Subcutaneous abdominal adipose tissue (tissue), 5 donors: ENCODE measurements at regions not wholly inside any gene's neighbourhood (a gene's known extent, or its start where the extent isn't known, plus 50 kb on each side); places are given as distances from the start of the nearest gene placed in this dataset.

Source experiments
- H3K27ac ChIP-seq: one replicate; pipeline ENCODE4 v1.7.0; 2013; ENCODE audit warnings: low read depth, mild to moderate bottlenecking, inconsistent platforms, low read length, moderate library complexity
- H3K27me3 ChIP-seq, 5 donors: one replicate each; pipeline ENCODE4 v1.7.0; 2013; ENCODE audit warnings: low read length in 5 of 5, inconsistent platforms in 1 of 5; ENCODE audit not compliant: control insufficient read depth in 5 of 5, insufficient read depth in 4 of 5
- H3K36me3 ChIP-seq, 5 donors: one replicate each; pipeline ENCODE4 v1.7.0; 2013; ENCODE audit warnings: low read length in 5 of 5; ENCODE audit not compliant: control insufficient read depth in 5 of 5, insufficient read depth in 5 of 5
- H3K4me1 ChIP-seq, 5 donors: one replicate each; pipeline ENCODE4 v1.7.0; 2013; ENCODE audit warnings: low read length in 5 of 5, mild to moderate bottlenecking in 3 of 5, moderate library complexity in 1 of 5; ENCODE audit not compliant: control insufficient read depth in 5 of 5, insufficient read depth in 5 of 5
- H3K4me3 ChIP-seq, 5 donors: one replicate each; pipeline ENCODE4 v1.7.0; 2013; ENCODE audit warnings: low read length in 5 of 5, low read depth in 1 of 5
- H3K9ac ChIP-seq, 5 donors: one replicate each; pipeline ENCODE4 v1.7.0; 2013; ENCODE audit warnings: low read length in 5 of 5, mild to moderate bottlenecking in 4 of 5, moderate library complexity in 3 of 5
- H3K9me3 ChIP-seq, 5 donors: one replicate each; pipeline ENCODE4 v1.7.0; 2013; ENCODE audit warnings: low read length in 5 of 5; ENCODE audit not compliant: control insufficient read depth in 5 of 5
- donor health status: healthy.
- donor health status: healthy.
- donor health status: healthy.
- donor health status: healthy.
- donor health status: healthy.

- Histone ChIP-seq H3K36me3 (no peaks in the 10 kb centered on the region), H3K9me3 (no peaks in the 10 kb centered on the region), H3K27ac (no peak overlapping the region), H3K9ac (no peak overlapping the region), H3K4me1 (peaks cover 0 to 33% (median 21%) of the 10 kb centered on the region in 5 donors), H3K4me3 (no peak overlapping the region), H3K27me3 (no peaks in the 10 kb centered on the region)
Observed at GRCh38 chr4:81665649-81666048, 193.9 kb upstream of the RASGEF1B start.

- Histone ChIP-seq H3K36me3 (no peaks in the 10 kb centered on the region), H3K9ac (no peak overlapping the region), H3K27ac (no peak overlapping the region), H3K27me3 (no peaks in the 10 kb centered on the region), H3K4me3 (no peak overlapping the region), H3K9me3 (no peaks in the 10 kb centered on the region), H3K4me1 (peaks cover 0 to 33% (median 21%) of the 10 kb centered on the region in 5 donors)
Observed at GRCh38 chr4:81665045-81665444, 193.3 kb upstream of the RASGEF1B start.

- Histone ChIP-seq H3K4me3 (no peak overlapping the region), H3K4me1 (peaks cover 0 to 32% (median 21%) of the 10 kb centered on the region in 5 donors), H3K36me3 (no peaks in the 10 kb centered on the region), H3K27ac (peak overlapping the region; percentile 52), H3K9me3 (no peaks in the 10 kb centered on the region), H3K9ac (no peak overlapping the region), H3K27me3 (no peaks in the 10 kb centered on the region)
Observed at GRCh38 chr4:81664079-81664478, 192.4 kb upstream of the RASGEF1B start.

- no peak overlapping the region for H3K4me3 ChIP-seq
- peaks cover 0 to 29% (median 21%) of the 10 kb centered on the region in 5 donors for H3K4me1 ChIP-seq
- H3K27me3 ChIP-seq, result no peaks in the 10 kb centered on the region
- peak overlapping the region; percentile 52 for H3K27ac ChIP-seq
- H3K36me3 ChIP-seq, result no peaks in the 10 kb centered on the region
- no peaks in the 10 kb centered on the region for H3K9me3 ChIP-seq
- H3K9ac ChIP-seq, result no peak overlapping the region
Observed at GRCh38 chr4:81663368-81663767, 191.7 kb upstream of the RASGEF1B start.

- no peaks in the 10 kb centered on the region for H3K27me3 ChIP-seq
- no peaks in the 10 kb centered on the region for H3K9me3 ChIP-seq
- H3K27ac ChIP-seq, result no peak overlapping the region
- peaks cover 0 to 14% (median 10%) of the 10 kb centered on the region in 5 donors for H3K4me1 ChIP-seq
- H3K36me3 ChIP-seq, result no peaks in the 10 kb centered on the region
- H3K9ac ChIP-seq, result no peak overlapping the region
- H3K4me3 ChIP-seq, result no peak overlapping the region
Observed at GRCh38 chr4:81659051-81659450, 187.3 kb upstream of the RASGEF1B start.

GRCh38 chr4:81652069-81652478 lies 180.4 kb upstream of the RASGEF1B start:
- Histone ChIP-seq H3K27ac (no peak overlapping the region), H3K4me1 (peaks cover 0 to 4% (median 0%) of the 10 kb centered on the region in 5 donors), H3K4me3 (no peak overlapping the region), H3K27me3 (no peaks in the 10 kb centered on the region), H3K9me3 (no peaks in the 10 kb centered on the region), H3K36me3 (no peaks in the 10 kb centered on the region), H3K9ac (no peak overlapping the region)

- Histone ChIP-seq H3K9ac (no peak overlapping the region), H3K27ac (no peak overlapping the region), H3K9me3 (no peaks in the 10 kb centered on the region), H3K36me3 (no peaks in the 10 kb centered on the region), H3K27me3 (no peaks in the 10 kb centered on the region), H3K4me1 (peaks cover 0 to 4% (median 0%) of the 10 kb centered on the region in 5 donors), H3K4me3 (no peak overlapping the region)
Observed at GRCh38 chr4:81651243-81651899, 179.7 kb upstream of the RASGEF1B start.

GRCh38 chr4:81650606-81651242 lies 179.0 kb upstream of the RASGEF1B start:
- H3K9me3 ChIP-seq, result no peaks in the 10 kb centered on the region
- H3K4me1 ChIP-seq, result peaks cover 0 to 4% (median 0%) of the 10 kb centered on the region in 5 donors
- no peak overlapping the region for H3K9ac ChIP-seq
- no peak overlapping the region for H3K27ac ChIP-seq
- no peak overlapping the region for H3K4me3 ChIP-seq
- H3K27me3 ChIP-seq, result no peaks in the 10 kb centered on the region
- no peaks in the 10 kb centered on the region for H3K36me3 ChIP-seq

GRCh38 chr4:81648576-81649275 lies 177.0 kb upstream of the RASGEF1B start:
- Histone ChIP-seq H3K9ac (no peak overlapping the region), H3K36me3 (no peaks in the 10 kb centered on the region), H3K4me1 (peaks cover 0 to 4% (median 0%) of the 10 kb centered on the region in 5 donors), H3K27me3 (no peaks in the 10 kb centered on the region), H3K27ac (no peak overlapping the region), H3K9me3 (no peaks in the 10 kb centered on the region), H3K4me3 (no peak overlapping the region)

- H3K27ac ChIP-seq, result no peak overlapping the region
- no peaks in the 10 kb centered on the region for H3K27me3 ChIP-seq
- peaks cover 0 to 4% (median 0%) of the 10 kb centered on the region in 5 donors for H3K4me1 ChIP-seq
Observed at GRCh38 chr4:81647388-81647787, 175.7 kb upstream of the RASGEF1B start.

More at GRCh38 chr4:81647388-81647787, 175.7 kb upstream of the RASGEF1B start:
- H3K4me3 ChIP-seq, result no peak overlapping the region
- no peak overlapping the region for H3K9ac ChIP-seq
- H3K9me3 ChIP-seq, result no peaks in the 10 kb centered on the region
- no peaks in the 10 kb centered on the region for H3K36me3 ChIP-seq
